ENCODE measurements at regions not wholly inside any gene's neighbourhood (a gene's known extent, or its start where the extent isn't known, plus 50 kb on each side); places are given as distances from the start of the nearest gene placed in this dataset.

- Histone ChIP-seq H3K4me3 (no peak overlapping the region), H3K27ac (no peak overlapping the region), H3K36me3 (ENCODE audit: insufficient read depth in 1 of 2, low read depth in 1 of 2) (no peaks in the 10 kb centered on the region), H3K4me1 (no peaks in the 10 kb centered on the region), H3K9me3 (no peaks in the 10 kb centered on the region), H3K27me3 (ENCODE audit: insufficient read depth in 3 of 3, low read length in 2 of 3) (no peaks in the 10 kb centered on the region)
- DNase-seq: no peak
- ATAC-seq: no peak
- no peak for TF ChIP-seq CTCF (IDR thresholded peaks at IDR 0.05)
- intact Hi-C loops (cut with DNase I): no loop called here
- 85 to 93% (median 92%) methylated on average over 7 of the region's 7 CpGs for WGBS, 3 donors
Measured at GRCh38 chr20:19078448-19079373, 133.7 kb upstream of the SLC24A3 start.

DNA sequence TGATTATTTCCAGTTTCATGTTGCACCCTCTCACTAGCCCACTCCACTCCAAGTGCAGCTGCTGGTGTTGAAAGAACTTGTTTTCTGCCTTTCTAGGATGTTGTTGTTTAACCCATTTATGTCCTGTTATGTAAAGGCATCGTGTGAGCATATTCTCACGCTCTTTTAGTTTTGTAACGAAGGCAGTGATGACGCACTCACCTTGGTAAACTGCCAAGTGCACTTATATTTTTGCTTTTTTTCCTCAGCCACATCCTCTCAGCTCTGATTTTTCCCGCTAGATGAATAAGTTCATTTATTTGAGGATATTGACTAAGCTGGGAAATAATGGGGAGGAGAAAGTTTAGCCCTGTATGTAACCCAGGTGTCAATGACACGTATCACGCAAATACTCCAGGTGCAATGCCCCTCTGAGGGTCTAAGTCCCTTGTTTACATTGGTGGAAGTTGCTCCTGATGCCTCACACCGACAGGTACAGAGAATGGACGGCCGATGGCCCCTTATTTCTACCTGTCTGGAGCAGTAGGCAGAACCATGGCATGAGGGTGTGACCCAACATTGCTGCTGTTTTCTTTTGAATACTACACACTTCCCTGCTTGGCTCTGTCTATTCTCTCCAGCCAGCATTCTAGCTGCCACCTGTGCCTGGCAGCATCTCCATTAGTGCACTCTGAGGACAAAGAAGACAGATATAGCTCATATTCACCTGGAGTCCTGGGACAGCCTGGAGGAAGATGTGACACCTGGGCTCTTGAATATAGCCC lies 132.7 kb upstream of the SLC24A3 start:
- WGBS, 3 donors: 63 to 68% (median 66%) methylated on average over 10 of the region's 10 CpGs
- Histone ChIP-seq H3K4me1 (no peaks in the 10 kb centered on the region), H3K27ac (no peak overlapping the region), H3K4me3 (no peak overlapping the region), H3K36me3 (ENCODE audit: insufficient read depth in 1 of 2, low read depth in 1 of 2) (no peaks in the 10 kb centered on the region), H3K27me3 (ENCODE audit: insufficient read depth in 3 of 3, low read length in 2 of 3) (no peaks in the 10 kb centered on the region), H3K9me3 (no peaks in the 10 kb centered on the region)
- no peak for TF ChIP-seq CTCF (IDR thresholded peaks at IDR 0.05)
- intact Hi-C loops (cut with DNase I): loop anchor here in 1 of 2 donors (10.0 kb wide), 1 partner anchor 55 kb away; no protein-coding TSS in a partner anchor
- no peak for ATAC-seq
- no peak for DNase-seq

DNA sequence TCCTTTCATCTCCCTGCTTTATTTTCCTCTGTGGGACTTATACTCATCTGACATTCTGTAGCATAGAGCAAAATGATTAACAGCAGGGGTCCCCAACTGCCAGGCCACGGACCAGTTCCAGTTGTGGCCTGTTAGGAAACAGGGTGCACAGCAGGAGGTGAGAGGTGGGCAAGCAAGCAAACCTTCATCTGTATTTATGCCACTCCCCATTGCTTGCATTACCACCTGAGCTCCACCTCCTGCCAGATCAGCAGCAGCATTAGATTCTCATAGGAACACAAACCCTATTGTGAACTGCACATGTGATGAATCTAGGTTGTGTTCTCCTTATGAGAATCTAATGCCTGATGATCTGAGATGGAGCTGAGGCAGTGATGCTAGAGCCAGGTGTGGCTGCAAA lies 130.5 kb upstream of the SLC24A3 start:
- 69 to 90% (median 85%) methylated on average over 1 of the region's 1 CpG for whole genome bisulfite sequencing, 3 donors
- H3K9me3 ChIP-seq: no peaks in the 10 kb centered on the region
- H3K27ac ChIP-seq: no peak overlapping the region
- no peak for TF ChIP-seq CTCF (IDR thresholded peaks at IDR 0.05)
- ATAC-seq (no peak), DNase-seq (no peak)
- intact Hi-C loops (cut with DNase I): loop anchor here in 1 of 2 donors (10.0 kb wide), 1 partner anchor 57 kb away; no protein-coding TSS in a partner anchor
- H3K36me3 ChIP-seq (ENCODE audit: insufficient read depth in 1 of 2, low read depth in 1 of 2): no peaks in the 10 kb centered on the region
- H3K4me3 ChIP-seq: no peak overlapping the region
- H3K4me1 ChIP-seq: no peaks in the 10 kb centered on the region
- H3K27me3 ChIP-seq (ENCODE audit: insufficient read depth in 3 of 3, low read length in 2 of 3): no peaks in the 10 kb centered on the region

DNA sequence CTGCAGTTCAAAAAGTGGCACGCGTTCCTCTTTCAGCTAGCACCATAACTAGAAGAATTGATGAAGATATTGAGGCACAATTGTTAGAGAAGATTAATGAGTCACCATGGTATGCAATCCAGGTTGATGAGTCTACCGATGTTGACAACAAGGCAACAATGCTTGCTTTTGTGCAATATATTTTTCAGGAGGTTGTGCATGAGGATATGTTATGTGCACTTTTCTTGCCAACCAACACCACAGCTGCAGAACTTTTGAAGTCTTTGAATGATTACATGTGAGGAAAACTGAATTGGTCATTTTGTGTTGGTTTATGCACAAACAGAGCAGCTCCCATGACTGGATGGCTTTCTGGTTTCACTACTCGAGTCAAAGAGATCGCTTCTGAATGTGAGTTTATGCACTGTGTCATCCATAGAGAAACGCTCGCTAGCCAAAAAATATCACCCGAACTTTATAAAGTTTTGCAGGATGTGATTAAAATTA lies 129.3 kb upstream of the SLC24A3 start:
- Histone ChIP-seq H3K9me3 (no peaks in the 10 kb centered on the region), H3K4me1 (no peaks in the 10 kb centered on the region), H3K27me3 (ENCODE audit: insufficient read depth in 3 of 3, low read length in 2 of 3) (no peaks in the 10 kb centered on the region), H3K36me3 (ENCODE audit: insufficient read depth in 1 of 2, low read depth in 1 of 2) (no peaks in the 10 kb centered on the region), H3K4me3 (no peak overlapping the region), H3K27ac (no peak overlapping the region)
- DNase-seq (no peak), ATAC-seq (no peak)
- intact Hi-C loops (cut with DNase I): loop anchor here in 1 of 2 donors (10.0 kb wide), 1 partner anchor 58 kb away; no protein-coding TSS in a partner anchor
- TF ChIP-seq CTCF (IDR thresholded peaks at IDR 0.05): no peak
- WGBS, 3 donors: 78 to 82% (median 82%) methylated on average over 8 of the region's 8 CpGs
